Renal cortex interstitium (tissue), 11 donors: ENCODE measurements at regions not wholly inside any gene's neighbourhood (a gene's known extent, or its start where the extent isn't known, plus 50 kb on each side); places are given as distances from the start of the nearest gene placed in this dataset.

Experiments
- DNase-seq, 11 donors: peaks; one replicate each; pipeline ENCODE4 v3.0.0-alpha.2; 2013; ENCODE audit warnings: low read depth in 9 of 11, low spot score in 4 of 11; ENCODE audit errors: extremely low read depth in 1 of 11

GRCh38 chr15:100703032-100703578, 100.7 kb downstream of the ASB7 start:
- DNase-seq = no peak

DNA sequence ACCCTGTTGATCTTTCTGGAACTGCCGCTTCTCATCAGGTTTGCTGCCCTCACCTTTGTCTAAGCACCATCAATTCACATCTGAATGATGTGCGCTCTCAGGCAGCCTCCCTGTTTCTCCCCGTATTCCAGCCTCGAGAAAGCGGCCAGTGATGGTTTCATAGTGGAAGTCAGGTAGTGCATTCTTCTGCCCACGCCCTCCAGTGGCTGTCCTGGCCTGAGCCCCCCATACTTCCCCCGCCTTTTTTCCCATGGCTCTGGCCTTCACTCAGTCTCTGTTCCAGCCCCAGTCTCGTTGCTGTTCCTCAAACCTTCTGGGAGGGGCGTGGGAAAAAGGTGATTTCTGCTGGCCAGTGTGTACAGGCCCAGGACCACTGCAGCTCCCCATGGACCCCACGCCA, 101.3 kb downstream of the ASB7 start:
- no peak for DNase-seq

DNA sequence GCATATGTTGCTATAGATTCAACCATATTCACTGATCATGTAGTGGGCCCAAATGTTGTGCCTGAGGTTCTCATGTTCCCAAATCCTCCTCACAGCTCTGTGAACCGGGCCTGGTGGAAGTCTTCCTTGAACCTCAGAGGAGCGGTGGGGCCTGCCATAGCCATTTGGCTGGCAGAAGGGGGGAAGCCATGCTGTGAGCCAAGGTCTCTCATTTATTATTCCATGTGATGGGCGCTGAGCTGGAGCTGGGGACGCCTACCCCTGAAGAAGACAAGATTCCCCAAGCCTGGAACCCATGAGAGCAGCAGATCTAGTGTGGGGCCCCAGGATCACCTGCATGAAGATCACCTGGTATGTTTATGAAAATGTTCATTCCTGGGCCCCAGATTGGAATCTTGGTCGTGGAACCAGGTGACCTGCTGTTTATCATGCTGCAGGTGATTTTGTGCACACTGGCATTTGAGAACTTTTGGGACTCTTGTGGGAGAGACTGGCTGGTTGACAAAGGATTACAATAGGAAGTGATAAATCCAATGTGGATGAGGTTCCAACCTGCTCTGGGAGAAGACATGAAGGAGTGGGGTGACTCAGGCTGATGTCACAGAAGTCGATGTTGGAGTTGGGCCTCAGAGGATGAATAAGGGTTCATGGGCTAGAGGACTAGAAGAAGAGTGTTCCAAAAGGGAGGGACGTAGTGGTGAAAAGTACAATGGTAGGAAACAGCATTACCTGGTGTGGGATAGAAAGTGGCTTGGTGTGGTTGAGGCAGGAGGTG, 102.1 kb downstream of the ASB7 start:
- no peak for DNase-seq

- DNase-seq = no peak
Measured at GRCh38 chr15:100705065-100705464, 102.7 kb downstream of the ASB7 start.

DNA sequence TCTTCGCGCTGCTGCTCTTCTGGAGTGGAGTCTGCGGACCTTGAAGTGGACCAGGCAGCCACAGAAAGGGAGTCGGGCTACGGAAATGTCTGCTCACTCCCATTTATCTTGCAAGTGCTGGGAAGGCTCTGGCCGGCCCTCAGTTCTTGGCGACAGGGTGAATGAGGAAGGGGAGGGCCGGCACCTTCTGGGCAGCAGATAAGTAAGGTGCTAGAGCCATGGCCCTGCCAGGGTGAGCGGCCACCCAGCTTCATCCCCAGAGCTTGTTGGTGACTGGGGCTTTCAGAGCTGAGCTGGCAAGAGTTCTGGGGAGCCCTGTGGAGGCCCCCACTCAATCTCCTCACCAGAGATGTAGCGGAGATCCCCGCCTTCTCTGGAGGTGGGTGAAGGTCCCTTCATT, 103.5 kb downstream of the ASB7 start:
- no peak for DNase-seq

DNA sequence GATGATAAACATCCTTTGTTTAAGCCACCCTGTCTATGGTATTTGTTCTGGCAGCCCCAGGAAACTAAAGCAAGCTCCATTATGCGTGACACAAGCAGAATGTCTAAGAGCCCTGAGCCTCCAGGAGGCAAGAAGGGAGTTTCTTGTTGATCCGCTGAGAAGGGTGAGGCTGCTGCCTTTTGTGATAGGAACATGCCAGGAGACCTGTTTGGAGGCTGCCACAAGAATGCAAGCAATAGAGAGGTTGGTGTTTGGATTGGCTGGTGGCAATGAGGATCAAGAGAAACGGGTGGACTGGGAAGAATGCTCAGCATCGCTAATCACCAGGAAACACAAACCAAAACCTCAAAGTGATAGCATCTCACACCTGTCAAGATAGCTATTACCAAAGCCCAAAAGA, 104.8 kb downstream of the ASB7 start:
- DNase-seq = no peak

DNA sequence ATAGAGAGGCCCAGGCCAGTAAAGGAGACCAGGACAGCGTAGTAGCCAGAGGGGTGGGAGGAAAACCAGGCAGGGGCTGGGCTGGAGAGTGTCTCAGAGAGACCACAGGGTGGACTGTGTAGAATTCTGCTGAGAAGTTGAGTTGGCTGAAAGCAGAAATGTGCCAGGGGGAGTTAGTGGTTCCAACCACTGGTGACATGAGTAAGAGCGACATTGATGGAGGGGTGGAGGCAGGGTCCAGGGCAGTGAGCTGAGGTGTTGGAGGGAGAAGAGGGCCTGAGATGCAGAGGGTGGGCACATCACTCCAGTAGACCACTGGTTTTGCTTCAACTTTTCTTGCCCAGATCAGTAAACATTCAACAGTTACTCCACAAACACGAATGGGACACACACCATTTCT, 106.5 kb downstream of the ASB7 start:
- no peak for DNase-seq

GRCh38 chr15:100710222-100710621, 107.8 kb downstream of the ASB7 start:
- DNase-seq = no peak

- no peak for DNase-seq
Measured at GRCh38 chr15:100710744-100711515, 108.5 kb downstream of the ASB7 start.

GRCh38 chr15:100711516-100712021, 109.2 kb downstream of the ASB7 start:
- DNase-seq = no peak

GRCh38 chr15:100712226-100712625, 109.8 kb downstream of the ASB7 start:
- no peak for DNase-seq

DNA sequence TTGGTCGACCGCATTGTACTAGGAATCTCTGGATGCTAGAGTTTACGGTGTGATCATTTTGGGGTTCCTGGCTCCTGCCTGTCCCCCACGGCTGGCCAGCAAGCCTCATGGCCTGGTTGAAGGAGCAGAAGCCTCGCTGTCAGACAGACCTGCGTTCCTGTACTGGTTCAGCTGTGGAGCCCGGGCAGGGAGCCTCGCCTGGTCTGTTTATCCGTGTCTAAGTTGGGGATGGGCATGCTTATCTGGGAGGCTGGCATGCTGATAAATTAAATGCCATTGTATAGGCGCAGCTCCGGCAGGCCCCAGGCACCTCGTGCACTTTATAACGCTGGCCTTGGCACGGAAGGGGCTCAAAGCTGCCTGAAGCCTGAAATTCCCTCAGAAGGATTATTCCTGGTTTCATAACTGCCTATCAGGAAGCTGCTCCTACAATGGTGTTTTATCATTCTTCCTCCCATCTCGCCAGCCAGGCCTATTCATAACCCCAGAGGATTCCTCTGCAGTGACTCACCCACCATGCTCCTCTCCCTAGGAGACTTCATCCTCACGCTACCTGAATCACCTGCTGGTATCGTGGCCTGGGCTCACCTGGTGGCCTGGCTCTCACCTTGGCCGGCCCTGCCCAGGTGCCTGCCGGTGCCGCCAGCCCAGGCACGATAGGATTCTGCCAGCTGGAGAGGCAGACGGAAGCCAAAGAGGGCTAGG, 110.9 kb downstream of the ASB7 start:
- DNase-seq = no peak

DNA sequence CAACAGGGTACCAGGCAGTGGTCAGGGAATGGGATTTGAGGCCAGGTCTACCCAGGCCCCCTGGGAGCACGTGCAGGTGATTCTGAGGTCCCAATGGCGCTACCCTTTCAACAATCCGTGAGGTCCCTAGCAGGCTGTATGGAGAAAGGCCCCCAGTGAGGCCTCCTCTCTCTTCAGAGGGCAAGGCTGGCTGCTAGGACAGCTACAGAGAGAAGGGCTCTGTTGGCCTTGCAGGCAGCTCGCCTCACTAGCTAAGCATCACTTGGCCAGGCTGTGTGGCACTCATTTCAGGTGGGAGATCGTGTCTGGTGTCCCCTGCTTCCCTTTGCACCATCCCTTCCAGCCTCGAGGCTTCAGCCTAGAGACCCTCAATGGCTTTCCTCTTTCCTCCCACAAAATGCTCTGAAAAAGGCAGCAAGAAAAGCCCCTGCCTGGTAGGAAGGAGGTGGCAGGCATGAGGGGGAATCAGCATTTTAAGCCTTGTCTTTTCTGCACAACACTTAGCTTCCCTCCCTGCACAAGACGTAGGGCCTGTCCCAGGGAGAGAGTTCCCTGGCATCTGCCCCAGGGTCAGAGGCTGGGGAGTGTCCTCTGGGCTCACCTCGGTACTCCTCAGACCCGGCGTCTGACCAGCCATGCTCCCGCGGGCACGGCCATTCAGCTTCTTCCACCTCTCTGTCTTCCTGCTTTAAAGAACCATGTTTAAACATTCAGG, 111.8 kb downstream of the ASB7 start:
- no peak for DNase-seq

DNA sequence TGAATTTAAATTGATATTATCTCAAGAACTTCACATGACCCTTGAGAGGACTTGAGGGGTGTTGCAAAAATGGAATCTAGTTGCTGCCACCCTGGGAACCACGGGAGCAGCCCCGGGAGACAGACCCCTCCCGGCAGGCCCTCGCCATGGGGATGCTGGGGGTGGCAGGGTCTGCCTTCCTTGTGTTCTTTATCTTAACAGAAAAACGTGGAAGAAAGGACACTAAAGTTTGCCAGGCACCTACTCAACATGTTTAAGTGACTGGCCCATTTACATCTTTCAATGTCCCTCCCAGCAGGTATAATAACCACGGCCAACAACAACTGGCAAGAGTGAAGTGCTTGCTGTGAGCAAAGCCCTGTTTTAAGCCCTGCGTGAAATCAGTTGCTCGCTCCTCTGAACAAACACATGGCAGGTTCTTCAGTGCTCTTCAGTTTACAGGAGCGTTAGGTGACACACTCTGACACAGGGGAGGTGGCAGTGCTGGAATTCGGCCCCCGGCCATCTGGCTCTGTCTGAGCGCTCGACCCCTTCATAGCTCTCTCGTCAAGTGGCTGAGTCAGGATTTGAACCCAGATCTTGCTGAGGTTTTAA, 112.5 kb downstream of the ASB7 start:
- DNase-seq = no peak

DNA sequence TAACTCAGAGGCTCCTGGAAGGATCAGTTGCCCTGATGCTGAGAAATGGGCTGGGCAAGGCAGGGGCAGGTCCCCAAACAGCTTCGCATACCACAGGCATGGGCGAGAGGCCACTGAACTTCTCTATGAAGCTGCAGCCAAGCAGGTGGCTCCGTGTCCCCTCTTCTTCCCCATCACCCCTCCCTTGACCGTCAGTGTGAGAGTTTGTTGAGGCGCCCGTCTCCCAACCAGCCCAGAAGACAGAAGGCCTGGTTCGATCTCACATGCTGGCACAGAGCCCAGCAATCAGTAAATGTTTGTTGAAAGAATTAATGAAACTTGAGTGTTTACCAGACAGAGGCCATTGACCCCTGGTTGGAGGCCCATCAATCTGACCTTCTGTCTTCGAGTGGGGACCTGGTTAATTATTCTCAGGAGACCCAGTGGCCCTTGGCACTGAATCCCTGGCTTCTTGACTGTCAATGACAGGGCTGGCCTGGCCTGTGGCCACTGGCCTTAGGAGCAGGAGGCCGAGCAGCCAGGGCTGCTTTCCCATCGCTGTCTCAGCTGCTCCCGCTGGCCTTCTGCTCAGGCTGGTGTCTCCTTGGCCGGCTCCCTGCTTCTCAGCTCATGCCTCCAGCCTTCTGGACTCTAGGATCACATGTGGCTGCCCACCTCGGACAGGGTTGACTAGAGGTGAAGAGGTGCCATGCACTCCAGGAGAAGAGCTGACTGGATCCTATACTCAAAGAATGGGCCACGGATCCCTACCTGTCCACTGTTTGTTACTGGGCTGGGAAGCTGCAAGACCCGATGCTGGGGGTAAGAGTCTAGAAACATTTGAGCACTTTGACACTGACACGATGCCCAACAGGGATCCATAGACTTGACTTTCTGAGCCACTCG, 113.4 kb downstream of the ASB7 start:
- DNase-seq = peak in 1 of 11 donors; percentile 43

- no peak for DNase-seq
Measured at GRCh38 chr15:100716456-100717085, 114.2 kb downstream of the ASB7 start.

DNA sequence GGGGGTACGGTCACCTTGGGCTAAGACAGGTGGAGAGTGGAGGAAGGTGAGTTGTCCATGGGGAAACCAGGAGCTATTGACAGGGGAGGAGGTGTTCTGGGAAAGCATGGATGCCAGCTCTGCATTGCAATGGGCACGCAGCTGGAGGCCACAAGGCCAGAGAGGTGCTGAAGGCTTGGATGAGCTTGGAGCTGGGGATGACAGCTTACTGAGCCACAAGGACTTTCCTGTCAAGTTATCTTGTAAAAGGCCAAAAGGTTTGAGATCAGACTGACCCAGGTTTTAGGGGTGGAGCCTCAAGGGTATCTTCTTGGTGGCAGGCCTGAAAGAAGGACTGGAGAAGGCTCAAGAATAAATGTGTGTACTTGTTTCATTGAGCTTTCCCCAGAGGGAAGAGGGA, 115.2 kb downstream of the ASB7 start:
- no peak for DNase-seq
